ENCODE measurements at regions not wholly inside any gene's neighbourhood (a gene's known extent, or its start where the extent isn't known, plus 50 kb on each side); places are given as distances from the start of the nearest gene placed in this dataset.
A peak's percentile ranks its signal among the peaks of the same experiment; 100 is the strongest.
"Not testable (repeated sequence)": the region's sequence is repeated elsewhere in the genome, so short reads cannot be mapped to it uniquely, and the experiment has no call there.

- no peak overlapping the region for H3K9ac ChIP-seq
- H3K27me3 ChIP-seq = no peaks in the 10 kb centered on the region
- peaks cover 16 to 27% (median 19%) of the 10 kb centered on the region in 11 experiments for H3K9me3 ChIP-seq (replicated peaks in 1 of 11)
- H3K36me3 ChIP-seq = no peaks in the 10 kb centered on the region
- H3K4me3 ChIP-seq = no peak overlapping the region
- H4K20me1 ChIP-seq = no peaks in the 10 kb centered on the region
- no peak overlapping the region for H3K27ac ChIP-seq
- no peak overlapping the region for H3K4me2 ChIP-seq
- TF ChIP-seq Cebpa-rat (IDR thresholded peaks at IDR 0.05) = no peak
- no peaks in the 10 kb centered on the region for H3K4me1 ChIP-seq
These were observed 90.7 kb upstream of the PKN2 start for GRCh38 chr1:88593358-88593757.

GRCh38 chr1:88595355-88596002 is 88.6 kb upstream of the PKN2 start:
- no peak overlapping the region for H3K27ac ChIP-seq
- no peak for TF ChIP-seq Cebpa-rat (IDR thresholded peaks at IDR 0.05)

GRCh38 chr1:88597973-88598372 is 86.1 kb upstream of the PKN2 start:
- peaks cover 23 to 38% (median 28%) of the 10 kb centered on the region in 11 experiments for H3K9me3 ChIP-seq (replicated peaks in 1 of 11)
- not testable (repeated sequence) for H3K9ac ChIP-seq, H3K27ac ChIP-seq, H3K4me2 ChIP-seq, H3K36me3 ChIP-seq, H3K4me1 ChIP-seq, H3K4me3 ChIP-seq, H3K27me3 ChIP-seq, H4K20me1 ChIP-seq

More at GRCh38 chr1:88595355-88596002, 88.6 kb upstream of the PKN2 start:
- peaks cover 23 to 45% (median 28%) of the 10 kb centered on the region in 11 experiments for H3K9me3 ChIP-seq (replicated peaks in 1 of 11)
- H3K27me3 ChIP-seq = no peaks in the 10 kb centered on the region
- H4K20me1 ChIP-seq = no peaks in the 10 kb centered on the region
- no peak overlapping the region for H3K9ac ChIP-seq
- no peaks in the 10 kb centered on the region for H3K36me3 ChIP-seq
- H3K4me2 ChIP-seq = no peak overlapping the region
- no peaks in the 10 kb centered on the region for H3K4me1 ChIP-seq
- H3K4me3 ChIP-seq = no peak overlapping the region

GRCh38 chr1:88608139-88608943 is 75.7 kb upstream of the PKN2 start:
- Histone ChIP-seq H4K20me1 (no peaks in the 10 kb centered on the region), H3K9ac (no peak overlapping the region), H3K4me1 (peaks cover 0 to 4% (median 0%) of the 10 kb centered on the region in 10 experiments; a peak in 1 of 20 replicates), H3K27ac (no peak overlapping the region), H3K4me3 (no peak overlapping the region), H3K27me3 (no peaks in the 10 kb centered on the region), H3K4me2 (no peak overlapping the region), H3K9me3 (replicated peaks in 1 of 11) (no peaks in the 10 kb centered on the region), H3K36me3 (no peaks in the 10 kb centered on the region)
- no peak for TF ChIP-seq Cebpa-rat (IDR thresholded peaks at IDR 0.05)

- no peak for TF ChIP-seq Cebpa-rat (IDR thresholded peaks at IDR 0.05)
- H3K4me3 ChIP-seq = no peak overlapping the region
- no peaks in the 10 kb centered on the region for H4K20me1 ChIP-seq
- H3K9ac ChIP-seq = no peak overlapping the region
- peaks cover 0 to 4% (median 0%) of the 10 kb centered on the region in 10 experiments; a peak in 1 of 20 replicates for H3K4me1 ChIP-seq
- H3K9me3 ChIP-seq (replicated peaks in 1 of 11) = no peaks in the 10 kb centered on the region
- H3K4me2 ChIP-seq = no peak overlapping the region
- no peaks in the 10 kb centered on the region for H3K27me3 ChIP-seq
- H3K36me3 ChIP-seq = no peaks in the 10 kb centered on the region
- H3K27ac ChIP-seq = no peak overlapping the region
These were observed 75.0 kb upstream of the PKN2 start for GRCh38 chr1:88609051-88609450.

- H3K4me2 ChIP-seq = no peak overlapping the region
- peaks cover 0 to 10% (median 0%) of the 10 kb centered on the region in 11 experiments; a peak in 5 of 22 replicates for H3K9me3 ChIP-seq (replicated peaks in 1 of 11)
- no peak for TF ChIP-seq Cebpa-rat (IDR thresholded peaks at IDR 0.05)
- no peaks in the 10 kb centered on the region for H3K36me3 ChIP-seq
- no peak overlapping the region for H3K27ac ChIP-seq
- peaks cover 0 to 4% (median 0%) of the 10 kb centered on the region in 10 experiments; a peak in 1 of 20 replicates for H3K4me1 ChIP-seq
- no peak overlapping the region for H3K9ac ChIP-seq
- H3K4me3 ChIP-seq = no peak overlapping the region
- H4K20me1 ChIP-seq = no peaks in the 10 kb centered on the region
- no peaks in the 10 kb centered on the region for H3K27me3 ChIP-seq
These were observed 73.4 kb upstream of the PKN2 start for GRCh38 chr1:88610687-88611086.

GRCh38 chr1:88612292-88612691 is 71.8 kb upstream of the PKN2 start:
- H3K27me3 ChIP-seq = no peaks in the 10 kb centered on the region
- H3K4me3 ChIP-seq = no peak overlapping the region
- no peak overlapping the region for H3K9ac ChIP-seq
- no peak overlapping the region for H3K4me2 ChIP-seq
- H3K36me3 ChIP-seq = no peaks in the 10 kb centered on the region
- H3K9me3 ChIP-seq (replicated peaks in 1 of 11) = peaks cover 4 to 16% (median 6%) of the 10 kb centered on the region in 11 experiments; a peak in 21 of 22 replicates
- peaks cover 0 to 4% (median 0%) of the 10 kb centered on the region in 10 experiments; a peak in 1 of 20 replicates for H3K4me1 ChIP-seq
- H3K27ac ChIP-seq = no peak overlapping the region
- no peak for TF ChIP-seq Cebpa-rat (IDR thresholded peaks at IDR 0.05)
- no peaks in the 10 kb centered on the region for H4K20me1 ChIP-seq

- H3K9me3 ChIP-seq (replicated peaks in 1 of 11) = peaks cover 9 to 21% (median 11%) of the 10 kb centered on the region in 11 experiments
- H3K9ac ChIP-seq = no peak overlapping the region
- H3K4me3 ChIP-seq = no peak overlapping the region
- TF ChIP-seq Cebpa-rat (IDR thresholded peaks at IDR 0.05) = no peak
- peaks cover 0 to 4% (median 0%) of the 10 kb centered on the region in 10 experiments; a peak in 1 of 20 replicates for H3K4me1 ChIP-seq
- no peak overlapping the region for H3K4me2 ChIP-seq
- H3K27ac ChIP-seq = no peak overlapping the region
- H3K36me3 ChIP-seq = no peaks in the 10 kb centered on the region; a peak in 2 of 22 replicates
- no peaks in the 10 kb centered on the region for H4K20me1 ChIP-seq
- H3K27me3 ChIP-seq = no peaks in the 10 kb centered on the region
These were observed 71.3 kb upstream of the PKN2 start for GRCh38 chr1:88612773-88613172.

- no peak overlapping the region for H3K9ac ChIP-seq
- peak overlapping the region in 4 of 10 experiments; percentile 7 to 24 (median 18); a peak in 3 of 20 replicates for H3K4me3 ChIP-seq
- no peaks in the 10 kb centered on the region for H3K4me1 ChIP-seq
- no peak overlapping the region for H3K27ac ChIP-seq
- TF ChIP-seq Cebpa-rat (IDR thresholded peaks at IDR 0.05) = no peak
- H4K20me1 ChIP-seq = no peaks in the 10 kb centered on the region
- H3K36me3 ChIP-seq = peaks cover 0 to 11% (median 0%) of the 10 kb centered on the region in 11 experiments; a peak in 4 of 22 replicates
- H3K9me3 ChIP-seq (replicated peaks in 1 of 11) = peaks cover 43 to 58% (median 48%) of the 10 kb centered on the region in 11 experiments
- H3K4me2 ChIP-seq = no peak overlapping the region
- no peaks in the 10 kb centered on the region for H3K27me3 ChIP-seq
These were observed 65.7 kb upstream of the PKN2 start for GRCh38 chr1:88618331-88618730.

GRCh38 chr1:88623101-88623500 is 61.0 kb upstream of the PKN2 start:
- H4K20me1 ChIP-seq, H3K4me3 ChIP-seq, H3K4me1 ChIP-seq, H3K36me3 ChIP-seq, H3K9ac ChIP-seq, H3K27ac ChIP-seq, H3K4me2 ChIP-seq, H3K27me3 ChIP-seq: not testable (repeated sequence)
- H3K9me3 ChIP-seq (replicated peaks in 1 of 11) = peaks cover 29 to 34% (median 31%) of the 10 kb centered on the region in 11 experiments

Measured in BLaER1 treated with 17β-estradiol and CSF1 and Interleukin-3, amounts not matched to agents 10 nM and 100 nM (cell line).